IMR-90 (cell line): ENCODE measurements at regions not wholly inside any gene's neighbourhood (a gene's known extent, or its start where the extent isn't known, plus 50 kb on each side); places are given as distances from the start of the nearest gene placed in this dataset.
A peak's percentile ranks its signal among the peaks of the same experiment; 100 is the strongest.

Experiments used
- ATAC-seq: fragments of 200-7000 bp; cut with Tn5 transposase; 2 replicates; pipeline ENCODE4 v1.9.1; 2020; ENCODE audit warnings: low read depth, mild to moderate bottlenecking, moderate library complexity
- BruUV-seq: library from RNA; stranded (reverse); fragments of 400-500 nt; replicated peaks from 2 replicates; lab custom pipeline; 2021; lab: Mats Ljungman, UMichigan
- CTCF ChIA-PET: fragments of 300-600 bp; formaldehyde crosslinking; extraction: SDS; loops from one replicate; lab custom pipeline; 2021; ENCODE audit warnings: antibody characterized with exemption; lab: Yijun Ruan, JAX
- POLR2A ChIA-PET: fragments of 300-600 bp; sonication (Branson Sonifier 250); formaldehyde crosslinking; loops from one replicate; lab custom pipeline; 2022; ENCODE audit warnings: antibody characterized with exemption; ENCODE audit not compliant: unreplicated experiment; lab: Charles Lee
- DNase-seq: peaks from one replicate; pipeline ENCODE4 v3.0.0; 2013
- H2AFZ ChIP-seq: replicated peaks from 2 replicates; pipeline ENCODE3; 2013; ENCODE audit warnings: low read length, mild to moderate bottlenecking; ENCODE audit not compliant: poor library complexity
- H2AK5ac ChIP-seq: 2 replicates; pipeline ENCODE4 v1.6.1; 2013; ENCODE audit warnings: low read depth, low read length, inconsistent platforms
- H2AK9ac ChIP-seq: replicated peaks from 2 replicates; pipeline ENCODE3; 2013; ENCODE audit warnings: mild to moderate bottlenecking, low read depth, low read length, moderate library complexity; ENCODE audit not compliant: poor library complexity
- H2BK120ac ChIP-seq: 2 replicates; pipeline ENCODE4 v1.6.1; 2013; ENCODE audit warnings: low read depth, low read length, inconsistent platforms
- H2BK15ac ChIP-seq: 3 replicates; pipeline ENCODE4 v1.6.1; 2013; ENCODE audit warnings: low read depth, low read length, inconsistent platforms
- H2BK20ac ChIP-seq: 2 replicates; pipeline ENCODE4 v1.6.1; 2013; ENCODE audit warnings: low read depth, mild to moderate bottlenecking, inconsistent platforms, low read length, moderate library complexity
- H2BK5ac ChIP-seq: 2 replicates; pipeline ENCODE4 v1.6.1; 2013; ENCODE audit warnings: mild to moderate bottlenecking, low read depth, low read length, inconsistent platforms; ENCODE audit not compliant: poor library complexity, severe bottlenecking
- H3K14ac ChIP-seq: replicated peaks from 2 replicates; pipeline ENCODE4 v1.6.1; 2013; ENCODE audit warnings: low read depth, low read length, inconsistent platforms
- H3K18ac ChIP-seq: 2 replicates; pipeline ENCODE4 v1.6.1; 2013; ENCODE audit warnings: low read depth, low read length, control low read depth
- H3K23ac ChIP-seq: 2 replicates; pipeline ENCODE4 v1.6.1; 2013; ENCODE audit warnings: low read depth, low read length, inconsistent platforms
- H3K27ac ChIP-seq: 2 replicates; pipeline ENCODE4 v1.5.1; 2013; ENCODE audit warnings: mild to moderate bottlenecking, control low read depth, low read length; ENCODE audit not compliant: insufficient read depth
- H3K27me3 ChIP-seq: 2 replicates; pipeline ENCODE4 v1.6.1; 2013; ENCODE audit warnings: low read length; ENCODE audit not compliant: control insufficient read depth, insufficient read depth
- H3K36me3 ChIP-seq: 2 replicates; pipeline ENCODE4 v1.6.1; 2013; ENCODE audit warnings: low read length, mixed read lengths; ENCODE audit not compliant: control insufficient read depth, insufficient read depth
- H3K4ac ChIP-seq: 2 replicates; pipeline ENCODE4 v1.6.1; 2013; ENCODE audit warnings: low read depth, low read length, inconsistent platforms
- H3K4me1 ChIP-seq: 2 replicates; pipeline ENCODE4 v1.6.1; 2013; ENCODE audit warnings: low read length, mixed read lengths; ENCODE audit not compliant: control insufficient read depth, insufficient read depth
- H3K4me2 ChIP-seq: 2 replicates; pipeline ENCODE4 v1.6.1; 2013; ENCODE audit warnings: low read depth, mild to moderate bottlenecking, control low read depth, low read length, moderate library complexity
- H3K4me3 ChIP-seq: 2 replicates; pipeline ENCODE4 v1.5.1; 2013; ENCODE audit warnings: low read depth, mild to moderate bottlenecking, control low read depth, low read length, moderate library complexity; ENCODE audit not compliant: insufficient read depth
- H3K56ac ChIP-seq: 2 replicates; pipeline ENCODE4 v1.6.1; 2013; ENCODE audit warnings: low read length, inconsistent platforms; ENCODE audit not compliant: insufficient read depth; ENCODE audit errors: extremely low read depth
- H3K79me1 ChIP-seq, 2 experiments: 2 replicates each; pipeline ENCODE4 v1.6.1; 2013; ENCODE audit warnings: low read length in 2 of 2, inconsistent platforms in 1 of 2, low read depth in 1 of 2
- H3K9ac ChIP-seq: 2 replicates; pipeline ENCODE4 v1.6.1; 2013; ENCODE audit warnings: low read depth, low read length, control low read depth
- H3K9me1 ChIP-seq: 2 replicates; pipeline ENCODE4 v1.6.1; 2013; ENCODE audit warnings: low read length, inconsistent platforms; ENCODE audit not compliant: insufficient read depth
- H3K9me3 ChIP-seq: 2 replicates; pipeline ENCODE4 v1.6.1; 2013; ENCODE audit warnings: low read length; ENCODE audit not compliant: control insufficient read depth, insufficient read depth
- H4K20me1 ChIP-seq: 2 replicates; pipeline ENCODE4 v1.6.1; 2013; ENCODE audit warnings: low read length, inconsistent platforms; ENCODE audit not compliant: insufficient read depth
- H4K5ac ChIP-seq: 2 replicates; pipeline ENCODE4 v1.6.1; 2013; ENCODE audit warnings: mild to moderate bottlenecking, low read depth, low read length, control low read depth
- H4K8ac ChIP-seq, 2 experiments: 2 replicates each; pipeline ENCODE4 v1.6.1; 2013; ENCODE audit warnings: low read depth in 2 of 2, low read length in 2 of 2, control low read depth in 1 of 2, inconsistent platforms in 1 of 2
- H4K91ac ChIP-seq: 2 replicates; pipeline ENCODE4 v1.6.1; 2013; ENCODE audit warnings: low read depth, low read length, inconsistent platforms; ENCODE audit not compliant: insufficient read depth
- BHLHE40 ChIP-seq: fragments of 150-350 bp; IDR thresholded peaks from 2 replicates; pipeline ENCODE4 v1.6.1; 2016; ENCODE audit warnings: mild to moderate bottlenecking, low read depth, low read length
- CHD1 ChIP-seq: IDR thresholded peaks from 2 replicates; pipeline ENCODE4 v1.6.1; 2012; ENCODE audit warnings: low read depth, low read length, improper control_type of control experiment
- CTCF ChIP-seq: conservative IDR thresholded peaks from 2 replicates; pipeline ENCODE4 v1.5.1; 2012; ENCODE audit warnings: mild to moderate bottlenecking, low read depth, low read length, improper control_type of control experiment
- ELK1 ChIP-seq: fragments of 150-350 bp; IDR thresholded peaks from 2 replicates; pipeline ENCODE4 v1.6.1; 2016; ENCODE audit warnings: low read depth, mild to moderate bottlenecking, low read length, moderate library complexity, borderline replicate concordance
- FOS ChIP-seq: fragments of 150-350 bp; IDR thresholded peaks from 2 replicates; pipeline ENCODE4 v1.6.1; 2016; ENCODE audit warnings: low read depth, low read length
- MAFK ChIP-seq: IDR thresholded peaks from 2 replicates; pipeline ENCODE4 v1.6.1; 2012; ENCODE audit warnings: low read depth, low read length, improper control_type of control experiment
- MAZ ChIP-seq: IDR thresholded peaks from 2 replicates; pipeline ENCODE4 v1.6.1; 2012; ENCODE audit warnings: low read depth, mild to moderate bottlenecking, low read length, improper control_type of control experiment, moderate library complexity, borderline replicate concordance
- MXI1 ChIP-seq: IDR thresholded peaks from 2 replicates; pipeline ENCODE4 v1.6.1; 2012; ENCODE audit warnings: low read depth, mild to moderate bottlenecking, low read length, moderate library complexity, borderline replicate concordance
- POLR2A ChIP-seq: IDR thresholded peaks from 2 replicates; pipeline ENCODE4 v1.6.1; 2012; ENCODE audit warnings: mild to moderate bottlenecking, low read depth, low read length
- RFX5 ChIP-seq: IDR thresholded peaks from 2 replicates; pipeline ENCODE4 v1.8.0; 2012; ENCODE audit warnings: low read depth, mild to moderate bottlenecking, low read length, moderate library complexity
- SMC3 ChIP-seq: fragments of 150-350 bp; IDR thresholded peaks from 2 replicates; pipeline ENCODE4 v1.6.1; 2016; ENCODE audit warnings: low read depth, mild to moderate bottlenecking, antibody characterized with exemption, low read length, moderate library complexity
- WGBS, 2 experiments: methylation state at CpG; one replicate each; pipeline versions ENCODE4 v1.1.5 to v1.1.7; 2013; ENCODE audit warnings: missing lambda C conversion rate in 2 of 2; ENCODE audit not compliant: insufficient read length in 1 of 2; ENCODE audit errors: extremely low coverage in 2 of 2; 5-methylcytosine and 5-hydroxymethylcytosine counted together
- dilution Hi-C: fragments of 300-500 bp; cut with HindIII; formaldehyde crosslinking; loops from one replicate; pipeline ENCODE4 v1.14.3; 2018; ENCODE audit warnings: low sequenced_read_pairs; ENCODE audit not compliant: unreplicated experiment
- in situ Hi-C: fragments of 300-500 bp; cut with MboI; formaldehyde crosslinking; loops from 3 replicates; pipeline ENCODE4 v1.14.3; 2019; ENCODE audit warnings: low sequenced_read_pairs, inconsistent platforms, mixed read lengths
- intact Hi-C: fragments of 100-400 bp; cut with micrococcal nuclease; formaldehyde crosslinking; loops from 2 replicates; pipeline ENCODE4 v1.10.0; 2022

GRCh38 chr18:22469926-22470247 lies 52.2 kb upstream of the CTAGE1 start:
- CTCF ChIA-PET = interaction anchor here (1.3 kb wide), 1 partner anchor 93 kb away, joined by 3 read pairs; no protein-coding TSS in a partner anchor
- ATAC-seq (no peak), DNase-seq (no peak)
- Histone ChIP-seq H3K4me2 (peak overlapping the region; percentile 45), H3K18ac (peak overlapping the region; percentile 91), H3K27ac (peak overlapping the region; percentile 67), H3K4ac (peak overlapping the region; percentile 89), H3K27me3 (no peaks in the 10 kb centered on the region), H4K5ac (peak overlapping the region; percentile 85), H4K91ac (peak overlapping the region; percentile 85), H3K9me1 (peaks cover 22% of the 10 kb centered on the region), H2BK15ac (peak overlapping the region; percentile 97; the same call in 2 of the 3 replicates), H3K9ac (no peak overlapping the region), H2AK9ac (no peak overlapping the region), H4K8ac (peak overlapping the region; percentile 45 to 59; a peak in 3 of 4 replicates), H3K4me1 (peaks cover 36% of the 10 kb centered on the region), H3K36me3 (no peaks in the 10 kb centered on the region), H3K79me1 (no peaks in the 10 kb centered on the region), H3K14ac (peak overlapping the region; percentile 59), H2BK20ac (peak overlapping the region; percentile 80), H2AFZ (no peak overlapping the region), H4K20me1 (no peaks in the 10 kb centered on the region), H3K56ac (peak overlapping the region; percentile 64), H2AK5ac (peak overlapping the region; percentile 27; the same call in 1 of the 2 replicates), H2BK120ac (peak overlapping the region; percentile 86), H3K9me3 (peaks cover 6% of the 10 kb centered on the region), H3K4me3 (no peak overlapping the region), H2BK5ac (peak overlapping the region; percentile 89), H3K23ac (peak overlapping the region; percentile 75; the same call in 1 of the 2 replicates)
- dilution Hi-C loops = no loop called here
- intact Hi-C loops = loop anchor here (2.0 kb wide), 1 partner anchor 301 kb away; the partner anchor contains the start of gene GATA6
- no CpG with 5 or more reads among the region's 4 CpGs for WGBS, 2 experiments
- TF ChIP-seq BHLHE40 (no peak), FOS (no peak), MXI1 (no peak), MAZ (no peak), ELK1 (no peak), CTCF (no peak), POLR2A (no peak), CHD1 (no peak), RFX5 (no peak), MAFK (no peak), SMC3 (no peak)
- POLR2A ChIA-PET = interaction anchor here (0.6 kb wide), 1 partner anchor 295 kb away, joined by 4 read pairs; no protein-coding TSS in a partner anchor
- in situ Hi-C loops = loop anchor here (10.0 kb wide), 1 partner anchor 85 kb away; no protein-coding TSS in a partner anchor
- no TSS peak for BruUV-seq
